HCT116 (cell line): ENCODE measurements at regions not wholly inside any gene's neighbourhood (a gene's known extent, or its start where the extent isn't known, plus 50 kb on each side); places are given as distances from the start of the nearest gene placed in this dataset.
"Not testable (repeated sequence)": the region's sequence is repeated elsewhere in the genome, so short reads cannot be mapped to it uniquely, and the experiment has no call there.

Source experiments
- ATAC-seq: fragments of 200-7000 bp; cut with Tn5 transposase; 2 replicates; pipeline ENCODE4 v1.9.1; 2020; ENCODE audit warnings: mild to moderate bottlenecking, moderate library complexity
- BruUV-seq: library from RNA; stranded (reverse); fragments of 400-500 nt; replicated peaks from 2 replicates; lab custom pipeline; 2021; lab: Mats Ljungman, UMichigan
- CTCF ChIA-PET: fragments of 300-600 bp; sonication (Branson Sonifier 250); formaldehyde crosslinking; loops from one replicate; lab custom pipeline; 2021; ENCODE audit warnings: antibody characterized with exemption; lab: Charles Lee
- POLR2A ChIA-PET: fragments of 300-600, 350-600 bp; sonication (Branson Sonifier 250); formaldehyde crosslinking; loops from one replicate; lab custom pipeline; 2021; ENCODE audit warnings: antibody characterized with exemption; lab: Charles Lee
- RAD21 ChIA-PET, 2 experiments: fragments of 300-600 bp; sonication (Branson Sonifier 250); formaldehyde crosslinking; loops; one replicate each; lab custom pipeline; 2023; ENCODE audit warnings: low total read pairs in 2 of 2; ENCODE audit not compliant: uncharacterized antibody in 2 of 2, unreplicated experiment in 2 of 2, low non-redundant PET in 1 of 2; lab: Charles Lee
- DNase-seq: peaks from one replicate; pipeline ENCODE4 v3.0.0-alpha.2; 2010; ENCODE audit warnings: low read depth, low spot score
- H2AFZ ChIP-seq: fragments of 200-600 bp; shearing (Covaris generic), sonication (generic); 2 replicates; pipeline ENCODE4 v1.6.1; 2017; ENCODE audit warnings: low read depth, mixed run types, mixed read lengths, antibody characterized with exemption, low read length; ENCODE audit not compliant: poor library complexity, severe bottlenecking
- H3K27ac ChIP-seq: 2 replicates; pipeline ENCODE4 v1.5.1; 2012; ENCODE audit warnings: low read depth, low read length
- H3K27me3 ChIP-seq: fragments of 200-600 bp; sonication (generic); 2 replicates; pipeline ENCODE4 v1.6.1; 2016; ENCODE audit warnings: mixed run types, low read length, mixed read lengths; ENCODE audit not compliant: insufficient read depth
- H3K36me3 ChIP-seq, 2 experiments: fragments of 200-500 bp in 1 of 2; fragments of 200-600 bp in 1 of 2; sonication (Bioruptor generic) in 1 of 2; sonication (generic) in 1 of 2; 2 replicates each; pipeline versions ENCODE4 v1.5.1 to v1.6.1; 2014 to 2016; ENCODE audit warnings: low read length in 2 of 2, inconsistent platforms in 1 of 2, mixed read lengths in 1 of 2, mixed run types in 1 of 2; ENCODE audit not compliant: insufficient read depth in 2 of 2, control insufficient read depth in 1 of 2
- H3K4me1 ChIP-seq, 2 experiments: fragments of 200-600 bp in 1 of 2; sonication (generic) in 1 of 2; 2 replicates each; pipeline versions ENCODE4 v1.5.1 to v1.6.1; 2012 to 2017; ENCODE audit warnings: low read length in 2 of 2, inconsistent platforms in 1 of 2, mild to moderate bottlenecking in 1 of 2, mixed read lengths in 1 of 2, mixed run types in 1 of 2, moderate library complexity in 1 of 2; ENCODE audit not compliant: insufficient read depth in 2 of 2, control insufficient read depth in 1 of 2
- H3K4me2 ChIP-seq: fragments of 200-600 bp; sonication (generic); 2 replicates; pipeline ENCODE4 v1.6.1; 2017; ENCODE audit warnings: mixed run types, low read length, mixed read lengths
- H3K4me3 ChIP-seq, 2 experiments: fragments of 200-600 bp in 1 of 2; sonication (generic) in 1 of 2; replicated peaks in 1 of 2; 2 replicates each; pipeline ENCODE4 v1.5.1; 2011 to 2016; ENCODE audit warnings: low read length in 2 of 2, control low read depth in 1 of 2, low read depth in 1 of 2, mild to moderate bottlenecking in 1 of 2, mixed read lengths in 1 of 2, mixed run types in 1 of 2
- H3K79me2 ChIP-seq: fragments of 200-600 bp; sonication (generic); 2 replicates; pipeline ENCODE4 v1.6.1; 2017; ENCODE audit warnings: mild to moderate bottlenecking, mixed run types, low read length, moderate library complexity, mixed read lengths; ENCODE audit not compliant: insufficient read depth
- H3K9ac ChIP-seq: fragments of 200-600 bp; sonication (generic); 2 replicates; pipeline ENCODE4 v1.6.1; 2016; ENCODE audit warnings: low read length, mixed read lengths
- H3K9me2 ChIP-seq: fragments of 200-600 bp; sonication (generic), shearing (Covaris generic); 2 replicates; pipeline ENCODE4 v1.6.1; 2017; ENCODE audit warnings: mixed run types, mild to moderate bottlenecking, moderate library complexity; ENCODE audit not compliant: insufficient read depth
- H3K9me3 ChIP-seq, 2 experiments: fragments of 200-500 bp in 1 of 2; fragments of 200-600 bp in 1 of 2; sonication (Bioruptor generic) in 1 of 2; sonication (generic) in 1 of 2; 2 replicates each; pipeline ENCODE4 v1.6.1; 2014 to 2017; ENCODE audit warnings: low read length in 2 of 2, mixed read lengths in 2 of 2, inconsistent platforms in 1 of 2, low read depth in 1 of 2, mild to moderate bottlenecking in 1 of 2, mixed run types in 1 of 2, moderate library complexity in 1 of 2; ENCODE audit not compliant: control insufficient read depth in 1 of 2, insufficient read depth in 1 of 2
- H4K20me1 ChIP-seq: fragments of 200-600 bp; sonication (generic), shearing (Covaris generic); 2 replicates; pipeline ENCODE4 v1.6.1; 2017; ENCODE audit warnings: mixed run types, mild to moderate bottlenecking, moderate library complexity; ENCODE audit not compliant: insufficient read depth
- intact Hi-C: fragments of 100-400 bp; cut with micrococcal nuclease; formaldehyde crosslinking; loops from 2 replicates; pipeline ENCODE4 v1.10.0; 2022

- H3K4me1 ChIP-seq, H3K4me3 ChIP-seq, H2AFZ ChIP-seq, DNase-seq, RAD21 ChIA-PET, H3K9ac ChIP-seq, H3K9me2 ChIP-seq, H3K36me3 ChIP-seq, POLR2A ChIA-PET, CTCF ChIA-PET, intact Hi-C loops, BruUV-seq, H3K4me2 ChIP-seq, H3K9me3 ChIP-seq, ATAC-seq, H4K20me1 ChIP-seq, H3K27ac ChIP-seq, H3K79me2 ChIP-seq, H3K27me3 ChIP-seq: not testable (repeated sequence)
Observed at GRCh38 chr13:18297359-18297758, 884.3 kb downstream of the TUBA3C start.

- POLR2A ChIA-PET, H3K9ac ChIP-seq, H3K4me2 ChIP-seq, DNase-seq, H3K36me3 ChIP-seq, H3K79me2 ChIP-seq, CTCF ChIA-PET, H4K20me1 ChIP-seq, H2AFZ ChIP-seq, H3K9me2 ChIP-seq, RAD21 ChIA-PET, H3K9me3 ChIP-seq, ATAC-seq, H3K27me3 ChIP-seq, H3K4me3 ChIP-seq, BruUV-seq, intact Hi-C loops, H3K27ac ChIP-seq, H3K4me1 ChIP-seq: not testable (repeated sequence)
Observed at GRCh38 chr13:18296617-18297016, 885.0 kb downstream of the TUBA3C start.

GRCh38 chr13:18294311-18294710, 887.3 kb downstream of the TUBA3C start:
- CTCF ChIA-PET, ATAC-seq, DNase-seq, H3K4me2 ChIP-seq, H3K79me2 ChIP-seq, H2AFZ ChIP-seq, H3K9ac ChIP-seq, H3K27me3 ChIP-seq, H3K9me3 ChIP-seq, RAD21 ChIA-PET, H3K36me3 ChIP-seq, H3K9me2 ChIP-seq, intact Hi-C loops, H4K20me1 ChIP-seq, BruUV-seq, POLR2A ChIA-PET, H3K4me3 ChIP-seq, H3K4me1 ChIP-seq, H3K27ac ChIP-seq: not testable (repeated sequence)

- DNase-seq, H2AFZ ChIP-seq, H3K9ac ChIP-seq, H3K4me1 ChIP-seq, BruUV-seq, CTCF ChIA-PET, H3K4me2 ChIP-seq, H3K27ac ChIP-seq, H3K36me3 ChIP-seq, RAD21 ChIA-PET, H3K9me2 ChIP-seq, H3K9me3 ChIP-seq, intact Hi-C loops, POLR2A ChIA-PET, H4K20me1 ChIP-seq, H3K27me3 ChIP-seq, H3K79me2 ChIP-seq, H3K4me3 ChIP-seq: not testable (repeated sequence)
- ATAC-seq = peak; percentile 70
Observed at GRCh38 chr13:18286848-18287247, 894.8 kb downstream of the TUBA3C start.

GRCh38 chr13:18285663-18286062, 896.0 kb downstream of the TUBA3C start:
- H3K36me3 ChIP-seq, H3K79me2 ChIP-seq, H4K20me1 ChIP-seq, RAD21 ChIA-PET, H3K9me2 ChIP-seq, POLR2A ChIA-PET, H3K27ac ChIP-seq, CTCF ChIA-PET, H3K4me3 ChIP-seq, BruUV-seq, H3K27me3 ChIP-seq, intact Hi-C loops, H3K9me3 ChIP-seq, H3K4me1 ChIP-seq, ATAC-seq, H3K9ac ChIP-seq, H2AFZ ChIP-seq, DNase-seq, H3K4me2 ChIP-seq: not testable (repeated sequence)
